WTC11 (cell line): ENCODE measurements at regions not wholly inside any gene's neighbourhood (a gene's known extent, or its start where the extent isn't known, plus 50 kb on each side); places are given as distances from the start of the nearest gene placed in this dataset.
A peak's percentile ranks its signal among the peaks of the same experiment; 100 is the strongest.

ENCODE experiments used
- ATAC-seq: fragments of 200-7000 bp; cut with Tn5 transposase; 2 replicates; pipeline ENCODE4 v1.10.0; 2021; ENCODE audit warnings: mild to moderate bottlenecking, moderate library complexity
- CTCF ChIA-PET: fragments of 300-600 bp; sonication (Branson Sonifier 250); formaldehyde crosslinking; loops from one replicate; lab custom pipeline; 2021; ENCODE audit warnings: antibody characterized with exemption; lab: Charles Lee
- POLR2A ChIA-PET: fragments of 350-600 bp; sonication (Branson Sonifier 250); formaldehyde crosslinking; loops from one replicate; lab custom pipeline; 2021; ENCODE audit warnings: antibody characterized with exemption; lab: Charles Lee
- DNase-seq: peaks from one replicate; pipeline ENCODE4 v3.0.0; 2021; ENCODE audit warnings: low spot score
- H3K27ac Mint-ChIP-seq: 2 replicates; pipeline ENCODE4 v1.8.0; 2021; ENCODE audit warnings: mixed read lengths
- H3K27me3 Mint-ChIP-seq: 2 replicates; pipeline ENCODE4 v1.8.0; 2021; ENCODE audit warnings: low read depth, mild to moderate bottlenecking, moderate library complexity, mixed read lengths
- H3K36me3 Mint-ChIP-seq: 2 replicates; pipeline ENCODE4 v1.8.0; 2021; ENCODE audit warnings: mixed read lengths
- H3K4me1 Mint-ChIP-seq: 2 replicates; pipeline ENCODE4 v1.8.0; 2022; ENCODE audit warnings: mixed read lengths
- H3K4me3 Mint-ChIP-seq: 2 replicates; pipeline ENCODE4 v1.8.0; 2021; ENCODE audit warnings: mild to moderate bottlenecking, moderate library complexity, mixed read lengths
- H3K9me3 Mint-ChIP-seq: 2 replicates; pipeline ENCODE4 v1.8.0; 2021; ENCODE audit warnings: mixed read lengths
- AFF4 ChIP-seq: sonication (generic); formaldehyde crosslinking; IDR thresholded peaks from 2 replicates; pipeline ENCODE4 v1.8.1; 2023; ENCODE audit warnings: mild to moderate bottlenecking, missing genetic modification reagents, borderline replicate concordance
- ATF3 ChIP-seq: sonication (generic); formaldehyde crosslinking; conservative IDR thresholded peaks from 2 replicates; pipeline ENCODE4 v1.8.1; 2022; ENCODE audit warnings: mild to moderate bottlenecking, missing genetic modification reagents
- CDX4 ChIP-seq: fragments of 250-450 bp; sonication (Bioruptor Pico); IDR thresholded peaks from 2 replicates; pipeline ENCODE4 v1.9.0; 2021; ENCODE audit warnings: moderate library complexity, mild to moderate bottlenecking, inconsistent platforms, borderline replicate concordance
- E2F1 ChIP-seq: sonication (generic); formaldehyde crosslinking; IDR thresholded peaks from 2 replicates; pipeline ENCODE4 v1.8.0; 2022; ENCODE audit warnings: mild to moderate bottlenecking, missing genetic modification reagents
- ERG ChIP-seq: fragments of 250-450 bp; sonication (Bioruptor Pico); IDR thresholded peaks from 2 replicates; pipeline ENCODE4 v1.8.0; 2021; ENCODE audit warnings: mild to moderate bottlenecking
- ETV6 ChIP-seq: sonication (generic); formaldehyde crosslinking; IDR thresholded peaks from 2 replicates; pipeline ENCODE4 v1.8.1; 2022; ENCODE audit warnings: mild to moderate bottlenecking, missing genetic modification reagents
- IRF1 ChIP-seq: sonication (generic); formaldehyde crosslinking; IDR thresholded peaks from 2 replicates; pipeline ENCODE4 v1.8.0; 2023; ENCODE audit warnings: missing genetic modification reagents
- JUN ChIP-seq: sonication (generic); formaldehyde crosslinking; IDR thresholded peaks from 2 replicates; pipeline ENCODE4 v1.8.0; 2023; ENCODE audit warnings: mild to moderate bottlenecking, missing genetic modification reagents
- MAX ChIP-seq: sonication (generic); formaldehyde crosslinking; IDR thresholded peaks from 2 replicates; pipeline ENCODE4 v1.8.0; 2022; ENCODE audit warnings: mild to moderate bottlenecking, missing genetic modification reagents
- MLX ChIP-seq: sonication (generic); formaldehyde crosslinking; IDR thresholded peaks from 2 replicates; pipeline ENCODE4 v1.8.1; 2023; ENCODE audit warnings: mild to moderate bottlenecking, missing genetic modification reagents, moderate library complexity
- MXD4 ChIP-seq: fragments of 250-450 bp; sonication (Bioruptor Pico); IDR thresholded peaks from 2 replicates; pipeline ENCODE4 v1.8.0; 2021; ENCODE audit warnings: mild to moderate bottlenecking, moderate library complexity, borderline replicate concordance
- NFATC4 ChIP-seq: fragments of 250-450 bp; sonication (Bioruptor Pico); IDR thresholded peaks from 2 replicates; pipeline ENCODE4 v1.9.0; 2021; ENCODE audit warnings: mild to moderate bottlenecking
- RELA ChIP-seq: sonication (generic); formaldehyde crosslinking; IDR thresholded peaks from 2 replicates; pipeline ENCODE4 v1.8.1; 2022; ENCODE audit warnings: missing genetic modification reagents, mild to moderate bottlenecking, borderline replicate concordance
- SMAD4 ChIP-seq: sonication (generic); formaldehyde crosslinking; IDR thresholded peaks from 2 replicates; pipeline ENCODE4 v1.8.0; 2022; ENCODE audit warnings: mild to moderate bottlenecking, missing genetic modification reagents
- SOX15 ChIP-seq: fragments of 250-450 bp; sonication (Bioruptor Pico); IDR thresholded peaks from 2 replicates; pipeline ENCODE4 v1.9.0; 2021; ENCODE audit warnings: mild to moderate bottlenecking
- TEAD1 ChIP-seq: sonication (generic); formaldehyde crosslinking; IDR thresholded peaks from 2 replicates; pipeline ENCODE4 v1.8.0; 2022; ENCODE audit warnings: mild to moderate bottlenecking, missing genetic modification reagents
- USF2 ChIP-seq: sonication (generic); formaldehyde crosslinking; IDR thresholded peaks from 2 replicates; pipeline ENCODE4 v1.8.1; 2023; ENCODE audit warnings: mild to moderate bottlenecking, missing genetic modification reagents, moderate library complexity
- ZNF416 ChIP-seq: fragments of 250-450 bp; sonication (Bioruptor Pico); IDR thresholded peaks from 2 replicates; pipeline ENCODE4 v1.9.0; 2021; ENCODE audit warnings: mild to moderate bottlenecking, inconsistent platforms
- ZNF512 ChIP-seq: sonication (generic); formaldehyde crosslinking; IDR thresholded peaks from 2 replicates; pipeline ENCODE4 v1.8.1; 2022; ENCODE audit warnings: missing genetic modification reagents, borderline replicate concordance

- H3K36me3 Mint-ChIP-seq = no peaks in the 10 kb centered on the region
- H3K4me1 Mint-ChIP-seq = no peaks in the 10 kb centered on the region
- no peaks in the 10 kb centered on the region for H3K9me3 Mint-ChIP-seq
- ChIA-PET CTCF (no interaction called here), POLR2A (no interaction called here)
- no peak overlapping the region for H3K4me3 Mint-ChIP-seq
- DNase-seq (no peak), ATAC-seq (no peak)
- H3K27me3 Mint-ChIP-seq = peaks cover 3% of the 10 kb centered on the region; the same call in 1 of the 2 replicates
- no peak for TF ChIP-seq MXD4
- no peak for TF ChIP-seq MLX
- 0 out of 2 replicates have a peak, but pooled peaks have one; percentile 54 for TF ChIP-seq ZNF512 (CRISPR knock-in tag)
- H3K27ac Mint-ChIP-seq = no peak overlapping the region
Measured at GRCh38 chr5:154587123-154588026, 109.3 kb upstream of the HAND1 start.

- CTCF ChIA-PET = interaction anchor here (1.0 to 1.1 kb wide), 2 partner anchors 63 kb away, joined by 4 read pairs; no protein-coding TSS in a partner anchor
- no peaks in the 10 kb centered on the region for H3K9me3 Mint-ChIP-seq
- ATAC-seq = no peak
- TF ChIP-seq TEAD1 (no peak), RELA (CRISPR knock-in tag) (no peak), NFATC4 (no peak), AFF4 (CRISPR knock-in tag) (no peak), E2F1 (no peak), ETV6 (CRISPR knock-in tag) (no peak), JUN (CRISPR knock-in tag) (no peak), USF2 (CRISPR knock-in tag) (no peak), SOX15 (CRISPR knock-in tag) (no peak), ZNF416 (CRISPR knock-in tag) (no peak), ATF3 (CRISPR knock-in tag) (no peak), SMAD4 (CRISPR knock-in tag) (no peak), MAX (CRISPR knock-in tag) (no peak), CDX4 (no peak), IRF1 (no peak), ERG (CRISPR knock-in tag) (no peak)
Measured at GRCh38 chr5:154583671-154584177, 105.7 kb upstream of the HAND1 start.

More at GRCh38 chr5:154583671-154584177, 105.7 kb upstream of the HAND1 start:
- Mint-ChIP-seq H3K27ac (no peak overlapping the region), H3K4me1 (peaks cover 6% of the 10 kb centered on the region; the same call in 1 of the 2 replicates), H3K36me3 (no peaks in the 10 kb centered on the region), H3K27me3 (peaks cover 3% of the 10 kb centered on the region; the same call in 1 of the 2 replicates), H3K4me3 (no peak overlapping the region)
- no peak for DNase-seq
- POLR2A ChIA-PET = no interaction called here
